C4-2B (cell line): ENCODE measurements at regions not wholly inside any gene's neighbourhood (a gene's known extent, or its start where the extent isn't known, plus 50 kb on each side); places are given as distances from the start of the nearest gene placed in this dataset.

Source experiments
- CTCF ChIP-seq: fragments of 450-650 bp; conservative IDR thresholded peaks from 2 replicates; pipeline ENCODE4 v1.5.1; 2017; ENCODE audit warnings: mild to moderate bottlenecking
- ZFX ChIP-seq: fragments of 450-650 bp; IDR thresholded peaks from 2 replicates; pipeline ENCODE4 v1.6.1; 2017

- no peak for TF ChIP-seq CTCF
- no peak for TF ChIP-seq ZFX
These were observed 2518.5 kb downstream of the ARAP2 start for GRCh38 chr4:33725861-33726260.
